HG03159 (cell line): ENCODE measurements at regions not wholly inside any gene's neighbourhood (a gene's known extent, or its start where the extent isn't known, plus 50 kb on each side); places are given as distances from the start of the nearest gene placed in this dataset.

Source experiments
- ATAC-seq: cut with Tn5 transposase; IDR thresholded peaks from one replicate; pipeline ENCODE4 v1.9.1; 2021; ENCODE audit warnings: mild to moderate bottlenecking, moderate library complexity; ENCODE audit not compliant: unreplicated experiment

DNA sequence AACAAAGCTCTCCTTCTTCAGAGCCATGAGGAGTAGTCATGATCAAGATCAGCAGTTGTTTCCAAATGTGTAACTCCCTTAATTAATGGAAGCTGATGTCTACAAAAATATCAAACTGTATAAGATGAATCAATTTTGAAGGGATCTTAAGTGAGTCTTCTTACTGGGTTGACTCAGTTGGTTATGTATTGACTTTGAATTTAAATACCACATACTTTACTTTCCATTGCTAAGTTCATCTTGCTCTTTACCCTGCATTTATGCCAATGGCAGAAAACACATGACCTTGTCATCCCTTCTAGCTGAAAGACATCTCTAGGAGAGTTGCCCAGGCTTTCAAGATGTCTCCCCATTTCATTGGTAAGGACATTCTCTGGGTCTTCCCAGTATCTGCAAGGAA, 123.2 kb upstream of the STMND1 start:
- ATAC-seq = no peak

DNA sequence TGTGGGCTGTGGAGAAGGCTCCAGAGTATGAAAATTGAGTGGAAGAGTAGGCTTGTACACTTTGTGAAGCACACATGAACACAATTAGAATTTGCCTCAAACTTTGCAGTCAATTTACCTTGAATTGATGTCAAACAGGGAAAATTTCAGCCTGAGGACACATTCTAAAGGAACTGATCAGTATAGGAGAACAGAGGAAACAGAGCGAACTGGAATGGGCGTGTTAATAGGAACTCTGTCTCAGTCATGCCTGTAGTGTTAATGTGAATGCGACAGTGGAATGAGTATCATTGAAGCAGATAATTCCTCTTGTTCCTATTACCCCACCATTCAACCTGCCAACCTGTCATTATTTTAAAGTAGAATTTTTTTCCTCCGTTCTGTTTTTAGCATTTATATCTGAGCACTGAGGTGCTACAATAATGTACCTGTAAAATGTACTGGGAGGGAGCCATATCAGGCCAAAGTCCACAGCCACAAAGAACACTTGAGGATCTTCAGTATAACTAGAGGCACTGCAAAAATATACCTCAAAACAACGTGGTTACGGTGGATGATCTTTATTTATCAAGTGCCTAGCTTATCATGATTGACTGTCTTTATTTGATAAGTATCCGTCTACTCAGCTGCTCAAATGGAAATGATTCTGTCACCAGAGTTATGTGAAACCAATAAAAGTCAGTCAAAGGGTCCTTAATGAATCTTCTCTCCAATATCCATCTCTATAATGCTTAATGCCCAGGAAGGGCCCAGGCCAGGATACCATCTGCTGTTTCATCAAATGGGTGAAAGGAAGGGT, 125.3 kb upstream of the STMND1 start:
- no peak for ATAC-seq

DNA sequence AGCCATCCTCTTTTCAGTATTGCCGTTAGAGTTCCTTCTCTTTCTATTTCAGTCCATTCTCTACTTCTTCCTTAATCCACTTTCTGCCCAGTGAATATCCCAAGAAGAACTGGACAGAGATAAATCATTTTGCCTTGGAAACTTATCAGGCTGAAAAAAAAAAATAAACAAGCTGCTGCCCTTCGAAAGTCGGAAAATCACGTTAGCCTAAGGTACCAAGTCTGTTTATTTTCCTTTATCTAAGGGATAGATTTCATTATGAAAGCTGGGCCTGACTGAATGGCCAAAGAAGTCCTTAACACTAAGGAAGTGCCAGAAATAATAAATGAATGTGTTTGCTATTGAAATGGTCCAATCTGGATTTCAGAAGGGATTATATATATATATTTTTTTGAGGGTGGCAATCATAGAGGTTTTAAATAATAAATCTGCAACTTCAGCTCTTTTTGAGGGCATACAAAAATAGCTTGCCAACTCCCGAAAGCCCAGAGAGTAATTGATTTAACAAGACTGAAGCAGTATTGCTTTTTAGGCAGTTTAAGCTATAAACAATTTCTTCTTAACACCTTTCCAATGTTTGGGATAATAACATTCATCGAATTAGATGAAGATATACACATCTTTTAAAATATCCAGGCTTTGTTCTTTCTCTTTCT, 127.0 kb upstream of the STMND1 start:
- no peak for ATAC-seq

DNA sequence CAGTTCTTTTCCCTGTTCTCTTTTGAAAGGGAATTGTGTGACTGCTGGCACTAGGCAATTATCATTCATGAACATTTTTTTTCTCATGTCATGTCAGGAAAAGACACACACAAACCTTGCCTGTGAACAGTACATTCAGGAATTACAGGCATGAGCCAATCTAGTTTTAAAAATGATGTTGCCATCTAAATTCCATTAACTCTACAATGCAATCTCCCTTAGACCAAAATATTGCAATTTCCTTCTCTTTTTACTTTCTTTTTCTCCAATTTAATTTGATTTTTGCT, 127.5 kb upstream of the STMND1 start:
- ATAC-seq = no peak

DNA sequence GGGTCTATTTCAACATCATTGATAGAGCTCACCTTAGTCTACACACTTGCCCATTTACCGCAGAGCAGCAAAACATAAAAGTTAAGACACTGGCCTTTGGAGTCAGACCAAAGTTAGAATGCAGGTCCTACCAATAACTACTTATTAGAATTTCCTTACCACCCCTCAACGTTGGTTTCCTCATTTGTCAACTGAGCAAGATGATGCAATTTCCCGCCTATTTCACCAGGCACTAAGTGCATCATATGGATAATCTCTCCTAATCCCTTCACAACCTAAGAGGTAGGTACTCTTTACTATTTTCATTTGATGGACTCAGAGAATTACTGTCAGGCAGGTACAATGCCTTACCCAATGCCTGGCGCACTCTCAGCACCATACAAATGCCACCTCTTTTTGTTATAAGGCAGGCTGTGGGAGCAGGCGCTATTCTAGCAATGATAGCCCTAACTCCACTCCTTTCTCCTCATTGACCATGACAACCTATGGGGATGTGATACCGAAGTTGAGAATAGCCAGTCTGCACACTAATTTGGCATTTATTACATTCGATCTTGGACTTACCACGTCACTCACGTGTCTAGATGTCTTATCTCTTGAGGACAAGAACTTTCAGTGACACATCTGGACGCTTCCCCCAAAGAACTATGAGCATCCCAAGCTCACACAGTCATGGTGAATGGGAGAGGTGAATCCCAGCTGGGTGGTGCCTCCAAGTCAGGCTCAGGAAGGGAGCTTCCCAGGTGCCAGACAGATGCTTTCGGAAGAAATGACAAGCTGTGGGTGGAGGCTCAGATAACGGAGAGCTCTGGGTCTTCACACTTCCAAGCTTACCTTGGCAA, 128.1 kb upstream of the STMND1 start:
- no peak for ATAC-seq

DNA sequence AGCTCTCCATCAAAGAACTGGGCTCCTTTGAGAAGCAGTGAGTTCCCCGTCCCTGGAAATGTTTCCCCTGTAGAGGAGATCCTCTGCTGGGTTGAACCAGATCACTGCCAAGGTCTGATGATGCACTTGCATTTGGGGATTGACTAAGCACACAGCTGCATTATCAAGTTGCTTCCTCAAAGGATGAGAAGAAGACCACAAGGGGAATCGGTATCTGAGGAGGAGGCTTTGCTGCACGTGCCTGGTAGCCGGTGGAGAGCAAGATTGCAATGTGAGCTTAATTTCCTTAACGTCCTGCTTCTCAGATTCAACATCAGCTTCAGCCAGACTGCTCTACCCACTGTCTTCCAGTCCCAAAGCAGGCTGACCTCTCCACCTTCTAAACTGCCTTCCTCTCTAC, 128.8 kb upstream of the STMND1 start:
- no peak for ATAC-seq

DNA sequence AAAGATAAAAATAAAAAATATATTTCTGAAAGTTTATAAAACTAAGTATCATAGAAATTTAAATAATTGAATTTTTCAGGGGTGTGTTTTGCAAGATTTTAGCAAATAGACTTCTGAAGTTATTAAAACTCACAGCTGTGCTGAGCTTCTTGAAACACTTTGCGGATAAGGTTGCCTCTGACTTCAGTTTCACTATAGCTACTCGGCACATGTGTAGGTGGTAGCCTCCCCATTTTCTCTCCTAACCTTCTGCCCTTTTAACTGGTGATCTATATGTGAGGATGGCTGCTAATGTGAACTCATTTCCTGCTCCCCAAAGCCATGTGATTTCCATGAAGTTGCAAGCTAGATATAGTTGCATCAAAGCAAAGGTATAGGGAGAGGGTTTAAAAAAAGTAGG, 129.3 kb upstream of the STMND1 start:
- ATAC-seq = no peak

DNA sequence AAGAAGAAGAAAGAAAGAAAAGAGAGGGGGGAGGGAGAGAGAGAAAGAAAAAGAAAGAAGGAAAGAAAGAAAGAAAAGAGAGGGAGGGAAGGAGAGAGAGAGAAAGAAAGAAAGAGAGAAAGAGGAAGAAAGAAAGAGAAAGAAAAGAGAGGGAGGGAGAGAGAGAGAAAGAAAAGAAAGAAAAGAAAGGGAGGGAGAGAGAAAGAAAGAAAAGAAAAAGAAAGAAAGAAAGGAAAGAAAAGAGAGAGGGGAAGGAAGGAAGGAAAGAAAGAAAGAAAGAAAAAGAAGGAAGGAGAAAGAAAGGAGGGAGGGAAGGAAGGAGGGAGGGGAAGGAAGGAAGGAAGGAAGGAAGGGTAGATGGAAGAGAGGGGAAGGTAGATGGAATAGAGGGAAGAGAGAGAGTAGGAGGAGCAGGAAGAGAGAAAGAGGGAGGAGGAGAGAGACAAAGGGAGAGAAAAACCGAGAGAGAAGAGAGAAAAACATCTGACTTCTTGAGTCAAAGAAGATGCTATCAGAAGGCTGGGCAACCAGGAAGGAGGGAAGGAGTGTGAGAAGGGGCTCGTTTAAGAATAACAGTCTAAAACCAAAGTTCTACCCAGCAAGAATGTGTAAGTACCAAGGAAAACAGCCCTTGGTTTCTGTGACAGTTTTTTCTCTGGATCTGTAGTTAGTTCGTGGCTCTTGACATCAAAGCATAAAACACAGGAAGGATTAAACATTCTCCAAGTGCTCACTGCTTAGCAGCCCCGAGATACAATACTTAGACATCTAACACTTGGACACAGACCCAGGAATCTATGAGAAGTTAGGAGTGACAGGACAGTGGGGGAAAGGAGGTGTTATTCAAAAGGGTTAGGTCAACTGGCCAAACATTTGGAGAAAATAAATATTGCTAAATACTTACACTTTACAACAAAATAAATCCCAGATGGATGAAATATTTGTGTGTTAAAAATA, 131.9 kb upstream of the STMND1 start:
- no peak for ATAC-seq

DNA sequence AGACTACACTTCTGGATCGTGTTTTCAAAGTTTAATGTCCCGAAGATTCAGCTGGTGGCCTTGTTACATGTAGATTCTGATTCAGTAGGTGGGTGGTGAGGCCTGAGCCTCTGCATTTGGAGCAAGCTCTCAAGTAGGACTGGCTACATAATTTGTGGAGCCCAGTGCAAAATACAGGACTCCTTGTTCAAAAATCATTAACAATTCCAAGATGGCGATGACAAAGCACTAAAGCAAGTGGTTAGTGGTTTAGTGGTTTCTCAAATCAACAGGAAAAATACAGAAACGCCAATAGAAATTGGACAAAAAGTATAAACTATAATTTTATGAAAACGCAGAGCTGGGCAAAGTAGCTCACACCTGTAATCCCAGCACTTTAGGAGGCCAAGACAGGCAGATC, 133.7 kb upstream of the STMND1 start:
- ATAC-seq = no peak

DNA sequence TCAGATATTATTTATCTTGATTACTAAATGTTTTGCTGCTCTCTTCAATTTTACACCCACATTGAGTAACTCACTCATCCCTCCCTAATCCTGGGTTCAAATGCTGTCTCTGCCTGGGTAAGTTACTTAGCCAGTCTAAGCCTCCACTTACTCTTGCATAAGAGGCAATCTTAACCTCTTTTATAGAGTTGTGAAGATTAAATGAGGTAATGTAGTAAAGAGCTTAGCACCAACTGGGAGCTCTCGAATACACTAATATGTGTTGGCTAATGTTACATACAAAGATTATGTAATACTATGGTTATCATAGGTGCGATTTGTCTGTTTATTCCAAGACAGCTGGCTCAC, 134.4 kb upstream of the STMND1 start:
- ATAC-seq = no peak

DNA sequence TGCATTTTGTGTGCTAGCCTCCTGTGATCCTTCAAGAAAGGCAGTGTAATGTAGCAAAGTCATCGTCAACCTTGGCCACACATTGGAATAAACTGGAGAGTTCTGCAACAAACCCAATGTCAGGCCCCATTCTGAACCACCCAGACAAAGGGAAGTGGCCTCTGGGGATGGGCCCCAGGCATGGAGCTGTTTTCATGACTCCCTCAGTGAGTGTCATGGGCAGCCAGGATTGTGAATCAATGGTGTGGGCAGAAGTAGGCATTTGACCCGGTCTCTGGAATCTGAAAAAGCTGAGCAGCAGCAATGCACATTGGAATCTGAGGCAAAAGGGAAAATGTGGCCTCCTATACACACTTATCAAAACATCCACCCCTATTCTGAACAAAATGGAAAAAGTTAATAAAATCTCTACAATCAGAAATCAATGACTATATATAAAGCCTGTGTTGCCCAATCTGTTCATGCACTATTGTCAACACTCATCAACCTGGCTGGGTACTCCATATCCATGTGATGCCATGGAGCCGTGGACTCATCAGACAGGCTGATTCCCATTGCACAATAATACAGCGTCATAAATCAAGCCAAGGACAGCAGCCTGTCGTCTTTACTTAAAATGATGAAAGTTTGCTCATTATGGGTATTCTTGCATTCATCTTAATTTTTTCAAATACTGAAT, 134.9 kb upstream of the STMND1 start:
- no peak for ATAC-seq

DNA sequence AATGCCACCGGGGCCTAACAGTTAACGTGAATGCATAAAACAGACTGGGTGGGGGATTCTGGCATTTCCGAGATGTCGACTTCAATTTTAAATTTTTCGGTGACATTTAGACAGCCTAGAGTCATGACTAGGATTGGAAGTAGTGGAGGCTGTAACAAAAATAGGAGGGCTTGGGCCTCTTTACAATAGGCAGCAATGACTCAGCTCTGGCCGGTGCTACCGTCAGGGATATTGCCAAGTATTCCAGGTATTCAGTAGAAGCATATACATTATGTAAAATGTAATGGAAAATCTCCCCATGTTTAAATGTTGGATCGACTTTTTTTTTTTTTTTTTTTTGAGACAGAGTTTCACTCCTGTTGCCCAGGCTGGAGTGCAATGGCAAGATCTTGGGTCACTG, 136.2 kb upstream of the STMND1 start:
- ATAC-seq = no peak

DNA sequence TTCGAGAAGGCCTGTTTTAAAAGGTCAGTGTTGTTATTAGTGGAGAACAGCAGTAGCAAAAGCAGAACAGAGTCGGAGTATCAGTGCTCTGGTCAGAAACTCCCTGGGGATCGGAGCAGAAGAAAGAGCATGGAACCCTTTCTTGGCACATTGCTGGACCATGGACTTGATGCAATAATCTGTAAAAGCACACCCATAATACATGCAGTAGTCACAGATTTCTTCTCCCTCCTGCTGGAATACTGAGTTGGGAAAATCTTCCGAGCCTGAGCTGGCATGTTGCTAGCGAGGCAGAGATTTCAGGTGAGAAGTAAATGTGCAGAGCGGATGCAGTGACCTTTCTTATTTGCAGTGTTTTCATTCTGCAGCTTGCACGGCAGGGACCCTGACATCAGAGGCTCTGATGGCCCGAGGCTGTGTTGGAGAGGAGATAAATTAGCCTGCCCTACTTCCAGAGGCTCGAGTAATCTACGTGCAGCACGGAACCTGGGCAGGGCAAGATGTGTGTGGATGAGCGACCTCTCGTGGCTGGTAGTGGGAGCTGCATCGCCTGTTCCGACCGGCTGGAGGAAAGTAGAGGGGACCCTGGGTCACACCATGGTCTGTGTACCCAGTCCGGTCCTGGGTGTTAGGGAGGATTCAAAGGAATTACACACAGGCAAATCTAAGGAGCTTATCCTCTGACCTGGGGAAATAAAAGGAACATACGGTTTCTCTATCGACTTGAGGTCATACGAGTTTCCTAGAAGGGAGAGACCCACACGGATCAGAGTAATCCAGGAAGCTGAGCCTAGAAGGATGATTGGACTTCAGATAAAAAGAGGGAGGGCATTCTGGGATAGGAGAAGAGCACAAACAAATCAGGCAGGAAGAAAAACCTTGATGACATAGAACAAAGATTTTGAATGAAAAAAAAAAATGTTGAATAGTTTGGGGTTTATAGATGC, 137.0 kb upstream of the STMND1 start:
- ATAC-seq = peak; percentile 90

DNA sequence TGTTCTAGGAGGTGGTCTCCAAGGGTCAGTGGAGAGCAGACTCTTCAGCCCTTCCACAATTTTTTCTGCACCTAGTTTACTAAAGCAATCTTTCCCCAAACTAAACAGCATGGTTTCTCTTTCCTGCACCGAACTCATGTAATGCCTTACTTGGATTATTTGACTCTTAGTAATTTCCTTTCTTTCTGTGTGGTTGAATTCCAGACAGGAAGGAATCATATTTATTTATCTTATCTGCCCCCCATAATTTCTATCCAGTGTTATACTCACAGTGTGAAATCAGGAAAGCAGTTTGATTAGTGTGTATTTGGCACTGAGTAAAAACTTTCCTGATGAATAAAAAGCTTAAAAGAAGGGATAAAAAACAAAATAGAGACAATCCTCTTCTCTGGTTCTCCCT, 140.3 kb upstream of the STMND1 start:
- ATAC-seq = no peak

DNA sequence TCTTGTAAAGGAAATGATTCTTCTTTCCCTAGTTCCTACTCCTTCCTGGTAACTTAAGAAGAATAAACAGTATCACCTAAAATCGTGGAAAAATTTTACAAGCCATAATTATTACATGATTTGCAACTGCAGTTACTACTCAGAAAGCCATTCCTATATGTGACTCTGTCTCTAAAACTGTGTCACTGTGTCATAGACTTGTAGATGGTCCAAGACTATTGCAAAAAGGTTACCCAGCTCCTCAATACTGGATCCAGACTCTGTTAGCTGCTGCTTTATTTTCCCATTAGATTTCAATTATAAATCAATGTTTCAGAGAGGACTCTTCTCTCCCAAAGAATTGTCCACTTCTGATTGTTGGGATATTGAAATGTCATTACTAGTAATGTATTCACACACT, 142.1 kb upstream of the STMND1 start:
- no peak for ATAC-seq

DNA sequence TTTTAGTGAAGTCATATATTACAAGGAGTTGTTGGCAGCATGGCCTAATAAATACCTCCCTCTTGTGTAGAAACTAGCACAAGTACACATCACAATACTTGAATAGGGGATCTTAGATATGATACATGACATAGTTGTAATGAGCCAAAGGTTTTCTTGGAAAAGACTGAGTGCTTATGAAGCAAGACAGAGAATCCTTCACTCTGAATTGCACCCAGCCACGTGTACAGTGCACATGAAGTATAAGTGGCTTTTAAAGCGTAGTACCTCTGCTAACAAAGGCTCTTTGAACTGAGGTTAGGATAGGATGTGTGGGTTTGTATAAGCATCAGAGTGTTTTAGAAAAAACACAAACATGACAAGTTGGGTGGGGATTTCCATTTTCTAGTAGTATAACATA, 145.5 kb upstream of the STMND1 start:
- ATAC-seq = no peak

DNA sequence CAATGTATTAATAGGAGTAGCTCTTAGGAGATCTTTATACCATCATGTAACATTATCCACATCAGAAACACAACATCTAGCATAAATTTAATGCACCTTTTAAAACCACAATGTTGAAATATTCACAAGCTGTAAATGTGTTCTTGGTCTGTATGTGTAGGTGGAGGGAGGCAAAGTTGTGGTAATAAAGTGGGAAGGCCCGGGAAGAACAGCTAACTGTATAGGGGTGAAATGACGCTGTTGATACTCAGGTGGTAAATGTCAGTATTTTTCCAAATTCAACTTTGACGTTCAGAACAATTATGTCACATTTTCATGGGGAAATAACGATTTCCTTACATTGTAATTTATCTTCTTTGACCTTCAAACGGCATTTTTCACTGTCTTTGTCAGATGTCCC, 146.0 kb upstream of the STMND1 start:
- ATAC-seq = no peak

DNA sequence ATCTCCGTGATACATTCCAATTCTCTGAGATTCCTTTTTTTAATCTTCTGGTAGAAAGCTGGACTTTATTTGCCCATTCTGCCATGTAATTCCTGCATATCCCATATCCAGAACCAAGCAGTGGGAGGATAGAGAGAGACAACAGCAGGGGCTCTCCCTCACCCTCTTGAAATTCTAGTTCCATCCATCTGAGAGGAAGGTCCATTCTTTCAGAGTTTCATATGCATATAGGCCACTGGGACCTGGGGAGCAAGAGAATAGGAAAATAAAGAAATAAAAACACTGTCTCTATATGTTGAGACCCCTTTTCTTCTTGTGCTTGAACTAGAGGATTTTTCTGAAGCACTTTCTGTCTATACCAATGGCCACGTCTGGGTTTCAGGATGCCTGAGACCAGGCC, 147.9 kb upstream of the STMND1 start:
- ATAC-seq = no peak

DNA sequence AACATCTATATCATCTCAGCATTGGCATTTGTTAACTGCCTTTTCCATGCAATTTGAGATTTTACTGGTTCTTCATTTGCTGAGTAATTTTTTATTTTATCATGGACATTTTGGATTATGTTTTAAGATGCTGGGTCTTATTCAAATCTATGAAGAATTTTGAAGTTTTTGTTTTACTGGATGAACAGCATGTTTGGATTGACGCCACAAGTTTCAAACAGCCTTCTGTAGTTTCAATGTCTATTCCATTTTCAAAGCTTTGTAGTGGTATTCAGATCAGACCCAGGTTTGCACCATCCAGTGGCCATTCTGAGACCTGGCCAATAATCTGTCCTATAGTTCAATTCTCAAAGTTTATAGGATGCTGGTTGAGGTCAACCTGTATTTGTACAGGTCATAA, 148.4 kb upstream of the STMND1 start:
- ATAC-seq = no peak
